B cell (primary cell): ENCODE measurements at regions not wholly inside any gene's neighbourhood (a gene's known extent, or its start where the extent isn't known, plus 50 kb on each side); places are given as distances from the start of the nearest gene placed in this dataset.

Experiments
- ATAC-seq: fragments of 200-7000 bp; cut with Tn5 transposase; one replicate; pipeline ENCODE4 v1.10.0; 2021; ENCODE audit warnings: low read depth, mild to moderate bottlenecking, moderate number of reproducible peaks, moderate library complexity
- CTCF ChIA-PET: fragments of 350-600 bp; sonication (Branson Sonifier 250); formaldehyde crosslinking; loops from one replicate; lab custom pipeline; 2021; ENCODE audit warnings: antibody characterized with exemption, inconsistent platforms; lab: Charles Lee
- POLR2A ChIA-PET: fragments of 350-600 bp; sonication (Branson Sonifier 250); formaldehyde crosslinking; loops from one replicate; lab custom pipeline; 2021; ENCODE audit warnings: antibody characterized with exemption; lab: Charles Lee
- DNase-seq: peaks from one replicate; pipeline ENCODE4 v3.0.0; 2013
- H2AFZ ChIP-seq: 2 replicates; pipeline ENCODE4 v1.6.1; 2012; ENCODE audit warnings: mild to moderate bottlenecking, low read depth, low read length; ENCODE audit not compliant: insufficient read depth, poor library complexity, severe bottlenecking
- H3K27ac ChIP-seq, 2 donors: 1 replicate in 1 of 2; 2 replicates in 1 of 2; pipeline ENCODE4 v1.5.1; 2012 to 2013; ENCODE audit warnings: low read length in 2 of 2, mild to moderate bottlenecking in 2 of 2, moderate library complexity in 1 of 2
- H3K27me3 ChIP-seq, 4 experiments: fragments of 200-600 bp in 1 of 4; sonication (generic) in 1 of 4; replicated peaks in 1 of 4; 1 replicate in 2 of 4; 2 replicates in 2 of 4; pipeline versions ENCODE4 v1.6.1 to v1.7.0; 2013 to 2016; ENCODE audit warnings: low read length in 3 of 4, mild to moderate bottlenecking in 2 of 4, mixed read lengths in 1 of 4, moderate library complexity in 1 of 4; ENCODE audit not compliant: insufficient read depth in 4 of 4, control insufficient read depth in 3 of 4; ENCODE audit errors: control extremely low read depth in 1 of 4
- H3K36me3 ChIP-seq, 2 experiments: replicated peaks in 1 of 2; 1 replicate in 1 of 2; 2 replicates in 1 of 2; pipeline versions ENCODE4 v1.6.1 to v1.7.1; 2013; ENCODE audit warnings: low read length in 1 of 2; ENCODE audit not compliant: insufficient read depth in 2 of 2, control insufficient read depth in 1 of 2; ENCODE audit errors: control extremely low read depth in 1 of 2, extremely low read depth in 1 of 2
- H3K4me1 ChIP-seq, 2 donors: fragments of 200-600 bp in 1 of 2; sonication (generic) in 1 of 2; 1 replicate in 1 of 2; 2 replicates in 1 of 2; pipeline versions ENCODE4 v1.5.1 to v1.6.1; 2013 to 2017; ENCODE audit warnings: low read length in 2 of 2; ENCODE audit not compliant: control insufficient read depth in 2 of 2, insufficient read depth in 2 of 2
- H3K4me2 ChIP-seq: replicated peaks from 2 replicates; pipeline ENCODE3; 2012; ENCODE audit warnings: mild to moderate bottlenecking, low read depth, low read length; ENCODE audit not compliant: poor library complexity, severe bottlenecking
- H3K4me3 ChIP-seq, 5 experiments: fragments of 200-600 bp in 1 of 5; sonication (generic) in 1 of 5; 1 replicate in 3 of 5; 2 replicates in 2 of 5; pipeline versions ENCODE4 v1.5.1 to v1.7.0; 2011 to 2016; ENCODE audit warnings: low read length in 4 of 5, mild to moderate bottlenecking in 4 of 5, low read depth in 2 of 5, control low read depth in 1 of 5, moderate library complexity in 1 of 5; ENCODE audit not compliant: insufficient read depth in 1 of 5; ENCODE audit errors: control extremely low read depth in 1 of 5, extremely low read depth in 1 of 5
- H3K79me2 ChIP-seq: fragments of 200-600 bp; sonication (generic); one replicate; pipeline ENCODE4 v1.6.0; 2016; ENCODE audit warnings: low read length; ENCODE audit not compliant: control insufficient read depth, insufficient read depth
- H3K9ac ChIP-seq: fragments of 200-600 bp; sonication (generic); 2 replicates; pipeline ENCODE4 v1.6.1; 2017; ENCODE audit warnings: mild to moderate bottlenecking, low read length, moderate library complexity
- H3K9me3 ChIP-seq, 3 donors: one replicate each; pipeline versions ENCODE4 v1.6.1 to v1.7.1; 2013; ENCODE audit warnings: low read length in 2 of 3; ENCODE audit not compliant: control insufficient read depth in 2 of 3, insufficient read depth in 1 of 3; ENCODE audit errors: control extremely low read depth in 1 of 3
- H4K20me1 ChIP-seq: 2 replicates; pipeline ENCODE4 v1.6.0; 2012; ENCODE audit warnings: mild to moderate bottlenecking, low read length; ENCODE audit not compliant: insufficient read depth, control insufficient read depth, poor library complexity, severe bottlenecking
- H3K27ac Mint-ChIP-seq: one replicate; pipeline ENCODE4 v1.8.0; 2021; ENCODE audit warnings: mixed read lengths
- H3K27me3 Mint-ChIP-seq: one replicate; pipeline ENCODE4 v1.8.0; 2021; ENCODE audit warnings: mixed read lengths
- H3K4me1 Mint-ChIP-seq: one replicate; pipeline ENCODE4 v1.8.0; 2021; ENCODE audit warnings: mixed read lengths
- H3K4me3 Mint-ChIP-seq: one replicate; pipeline ENCODE4 v1.8.0; 2021; ENCODE audit warnings: mixed read lengths
- H3K9me3 Mint-ChIP-seq: one replicate; pipeline ENCODE4 v1.8.0; 2022; ENCODE audit warnings: mixed read lengths; ENCODE audit not compliant: insufficient read depth
- CTCF ChIP-seq: fragments of 200-600 bp; IDR thresholded peaks from one replicate; pipeline ENCODE4 v1.8.0; 2022; ENCODE audit warnings: antibody characterized with exemption, mild to moderate bottlenecking
- EZH2 ChIP-seq: IDR thresholded peaks from 2 replicates; pipeline ENCODE4 v1.6.1; 2012; ENCODE audit warnings: borderline replicate concordance, low read depth, mild to moderate bottlenecking, moderate library complexity, low read length; ENCODE audit not compliant: insufficient read depth, poor library complexity, severe bottlenecking
- WGBS: methylation state at CpG from one replicate; pipeline ENCODE4 v1.1.5; 2013; ENCODE audit warnings: missing lambda C conversion rate; ENCODE audit not compliant: insufficient coverage; 5-methylcytosine and 5-hydroxymethylcytosine counted together
- intact Hi-C: fragments of 100-400 bp; cut with micrococcal nuclease; formaldehyde crosslinking; loops from one replicate; pipeline ENCODE4 v1.10.0; 2022

GRCh38 chr3:193843474-193844301 is 250.7 kb downstream of the OPA1 start:
- no peak overlapping the region for H3K4me3 ChIP-seq
- 95% methylated on average over 5 of the region's 5 CpGs for WGBS
- no peak overlapping the region for H3K4me2 ChIP-seq
- H2AFZ ChIP-seq, result no peak overlapping the region
- peaks cover 19 to 26% of the 10 kb centered on the region in 2 donors for H3K4me1 ChIP-seq
- peaks cover 0 to 6% (median 0%) of the 10 kb centered on the region in 3 donors for H3K9me3 ChIP-seq
- Mint-ChIP-seq H3K27me3 (peaks cover 4% of the 10 kb centered on the region), H3K9me3 (no peaks in the 10 kb centered on the region), H3K4me3 (peak overlapping the region; percentile 54), H3K4me1 (peaks cover 28% of the 10 kb centered on the region), H3K27ac (no peak overlapping the region)
- no peak overlapping the region for H3K27ac ChIP-seq
- ChIA-PET POLR2A (no interaction called here), CTCF (no interaction called here)
- no peak for ATAC-seq
- no peaks in the 10 kb centered on the region for H3K36me3 ChIP-seq
- no peaks in the 10 kb centered on the region for H4K20me1 ChIP-seq
- TF ChIP-seq CTCF (no peak), EZH2 (no peak)
- no peaks in the 10 kb centered on the region for H3K79me2 ChIP-seq
- no peak overlapping the region for H3K9ac ChIP-seq
- H3K27me3 ChIP-seq, result peaks cover 0 to 17% (median 0%) of the 10 kb centered on the region in 4 experiments
- DNase-seq, result no peak
- intact Hi-C loops, result loop anchor here (2.0 kb wide), 3 partner anchors 25 to 293 kb away; partner anchors contain the start of gene HES1

- no peaks in the 10 kb centered on the region for H3K79me2 ChIP-seq
- peaks cover 0 to 17% (median 0%) of the 10 kb centered on the region in 4 experiments for H3K27me3 ChIP-seq
- H3K4me3 ChIP-seq, result no peak overlapping the region
- no peak overlapping the region for H3K9ac ChIP-seq
- ATAC-seq (no peak), DNase-seq (no peak)
- H3K9me3 ChIP-seq, result peaks cover 0 to 6% (median 0%) of the 10 kb centered on the region in 3 donors
- H3K27ac ChIP-seq, result no peak overlapping the region
- TF ChIP-seq EZH2 (no peak), CTCF (no peak)
- Mint-ChIP-seq H3K4me3 (no peak overlapping the region), H3K9me3 (no peaks in the 10 kb centered on the region), H3K4me1 (peaks cover 28% of the 10 kb centered on the region), H3K27me3 (peaks cover 4% of the 10 kb centered on the region), H3K27ac (no peak overlapping the region)
- ChIA-PET POLR2A (interaction anchor here (0.6 kb wide), 1 partner anchor 185 kb away, joined by 3 read pairs; no protein-coding TSS in a partner anchor), CTCF (no interaction called here)
- no peak overlapping the region for H3K4me2 ChIP-seq
- WGBS, result 96% methylated on average over 3 of the region's 3 CpGs
- H2AFZ ChIP-seq, result no peak overlapping the region
- intact Hi-C loops, result no loop called here
- peaks cover 19 to 26% of the 10 kb centered on the region in 2 donors for H3K4me1 ChIP-seq
- H3K36me3 ChIP-seq, result no peaks in the 10 kb centered on the region
- no peaks in the 10 kb centered on the region for H4K20me1 ChIP-seq
Observed at GRCh38 chr3:193844472-193844871, 251.5 kb downstream of the OPA1 start.
